Endothelial cell of umbilical vein (primary cell): ENCODE measurements at regions not wholly inside any gene's neighbourhood (a gene's known extent, or its start where the extent isn't known, plus 50 kb on each side); places are given as distances from the start of the nearest gene placed in this dataset.

Experiments used
- BruUV-seq: library from RNA; stranded (reverse); fragments of 400-500 nt; replicated peaks from 2 replicates; lab custom pipeline; 2021; lab: Mats Ljungman, UMichigan
- CTCF ChIA-PET: fragments of 300-600, 350-600 bp; sonication (Branson Sonifier 250); formaldehyde crosslinking; loops from one replicate; lab custom pipeline; 2021; ENCODE audit warnings: antibody characterized with exemption, inconsistent platforms; lab: Charles Lee
- POLR2A ChIA-PET: fragments of 300-600, 350-600 bp; sonication (Branson Sonifier 250); formaldehyde crosslinking; loops from one replicate; lab custom pipeline; 2021; ENCODE audit warnings: antibody characterized with exemption, inconsistent platforms; lab: Charles Lee
- DNase-seq: peaks from one replicate; pipeline ENCODE4 v3.0.0-alpha.2; 2011; ENCODE audit warnings: low read depth, low spot score
- FAIRE-seq: peaks from 2 replicates; lab custom pipeline; 2011; peaks lifted over from hg19 to GRCh38; lab: Jason Lieb, UNC
- H2AFZ ChIP-seq: 2 replicates; pipeline ENCODE4 v1.6.0; 2012; ENCODE audit warnings: low read depth, low read length, control low read depth, inconsistent platforms
- H3K27ac ChIP-seq: 2 replicates; pipeline ENCODE4 v1.5.1; 2011; ENCODE audit warnings: low read depth, mild to moderate bottlenecking, control low read depth, low read length, moderate library complexity; ENCODE audit not compliant: insufficient read depth
- H3K27me3 ChIP-seq, 2 experiments: 2 replicates each; pipeline versions ENCODE4 v1.6.0 to v1.6.1; 2011; ENCODE audit warnings: low read length in 2 of 2, mixed read lengths in 1 of 2; ENCODE audit not compliant: control insufficient read depth in 2 of 2, insufficient read depth in 2 of 2
- H3K36me3 ChIP-seq, 2 experiments: 2 replicates in 1 of 2; 3 replicates in 1 of 2; pipeline ENCODE4 v1.5.1; 2011; ENCODE audit warnings: low read length in 2 of 2, mild to moderate bottlenecking in 1 of 2, moderate library complexity in 1 of 2; ENCODE audit not compliant: control insufficient read depth in 2 of 2, insufficient read depth in 2 of 2; ENCODE audit errors: extremely low read depth in 1 of 2
- H3K4me1 ChIP-seq: 3 replicates; pipeline ENCODE4 v1.5.1; 2011; ENCODE audit warnings: mild to moderate bottlenecking, low read length; ENCODE audit not compliant: control insufficient read depth, insufficient read depth; ENCODE audit errors: extremely low read depth
- H3K4me2 ChIP-seq: 2 replicates; pipeline ENCODE4 v1.6.1; 2011; ENCODE audit warnings: low read length, control low read depth, mixed read lengths; ENCODE audit not compliant: insufficient read depth
- H3K4me3 ChIP-seq, 3 experiments: fragments of 200-600 bp in 1 of 3; sonication (generic), shearing (Covaris generic) in 1 of 3; replicated peaks in 1 of 3; 2 replicates each; pipeline ENCODE4 v1.5.1; 2011 to 2016; ENCODE audit warnings: control low read depth in 3 of 3, low read length in 3 of 3, mild to moderate bottlenecking in 2 of 3, inconsistent platforms in 1 of 3, low read depth in 1 of 3, moderate library complexity in 1 of 3; ENCODE audit not compliant: insufficient read depth in 1 of 3
- H3K79me2 ChIP-seq: 2 replicates; pipeline ENCODE4 v1.6.0; 2012; ENCODE audit warnings: low read length, inconsistent platforms; ENCODE audit not compliant: control insufficient read depth, insufficient read depth
- H3K9ac ChIP-seq: replicated peaks from 2 replicates; pipeline ENCODE3; 2011; ENCODE audit warnings: low read length, control low read depth; ENCODE audit not compliant: insufficient read depth; ENCODE audit errors: extremely low read depth
- H3K9me1 ChIP-seq: replicated peaks from 3 replicates; pipeline ENCODE4 v1.6.0; 2011; ENCODE audit warnings: mild to moderate bottlenecking, low read length; ENCODE audit not compliant: control insufficient read depth, insufficient read depth; ENCODE audit errors: extremely low read depth
- H3K9me3 ChIP-seq: replicated peaks from 2 replicates; pipeline ENCODE4 v1.5.1; 2012; ENCODE audit warnings: low read length, inconsistent platforms; ENCODE audit not compliant: control insufficient read depth, insufficient read depth
- H4K20me1 ChIP-seq: replicated peaks from 2 replicates; pipeline ENCODE3; 2011; ENCODE audit warnings: mild to moderate bottlenecking, low read length; ENCODE audit not compliant: control insufficient read depth, insufficient read depth; ENCODE audit errors: extremely low read depth
- CTCF ChIP-seq, 2 donors: IDR thresholded peaks; 1 replicate in 1 of 2; 2 replicates in 1 of 2; pipeline ENCODE4 v1.5.1; 2011; ENCODE audit warnings: low read length in 2 of 2, mild to moderate bottlenecking in 2 of 2, moderate library complexity in 2 of 2, control low read depth in 1 of 2, inconsistent platforms in 1 of 2, low read depth in 1 of 2; ENCODE audit not compliant: insufficient read depth in 1 of 2; ENCODE audit errors: extremely low read depth in 1 of 2
- EZH2 ChIP-seq: IDR thresholded peaks from 2 replicates; pipeline ENCODE4 v1.6.1; 2012; ENCODE audit warnings: borderline replicate concordance, low read depth, mild to moderate bottlenecking, moderate library complexity, low read length, inconsistent platforms; ENCODE audit not compliant: severe bottlenecking
- FOS ChIP-seq: IDR thresholded peaks from 2 replicates; pipeline ENCODE4 v1.6.1; 2011; ENCODE audit warnings: mild to moderate bottlenecking, low read length, moderate library complexity, borderline replicate concordance; ENCODE audit not compliant: insufficient read depth
- GATA2 ChIP-seq: IDR thresholded peaks from 2 replicates; pipeline ENCODE4 v1.7.0; 2011; ENCODE audit warnings: low read depth, mild to moderate bottlenecking, moderate library complexity, mixed read lengths, low read length; ENCODE audit not compliant: insufficient read length, insufficient read depth
- JUN ChIP-seq: IDR thresholded peaks from 2 replicates; pipeline ENCODE4 v1.6.1; 2011; ENCODE audit warnings: borderline replicate concordance, low read depth; ENCODE audit not compliant: insufficient read length, insufficient read depth
- MAX ChIP-seq: IDR thresholded peaks from 2 replicates; pipeline ENCODE4 v1.6.1; 2011; ENCODE audit not compliant: insufficient read depth, insufficient read length
- MYC ChIP-seq: IDR thresholded peaks from one replicate; pipeline ENCODE4 v1.6.1; 2011; ENCODE audit warnings: mild to moderate bottlenecking, low read depth, low read length
- POLR2A ChIP-seq: IDR thresholded peaks from 2 replicates; pipeline ENCODE4 v1.6.1; 2012; ENCODE audit warnings: low read depth, mild to moderate bottlenecking, control low read depth, low read length
- POLR2AphosphoS5 ChIP-seq: IDR thresholded peaks from 2 replicates; pipeline ENCODE4 v1.6.1; 2012; ENCODE audit warnings: low read depth, mild to moderate bottlenecking, control low read depth, low read length, moderate library complexity; ENCODE audit not compliant: insufficient read depth
- dilution Hi-C: fragments of 300-500 bp; cut with MboI; formaldehyde crosslinking; loops from one replicate; pipeline ENCODE4 v1.15.0; 2019; ENCODE audit warnings: low sequenced_read_pairs; ENCODE audit not compliant: extremely low pct_ligation_motif_present
- intact Hi-C: fragments of 100-400 bp; cut with micrococcal nuclease; formaldehyde crosslinking; loops from one replicate; pipeline ENCODE4 v1.10.0; 2022

DNA sequence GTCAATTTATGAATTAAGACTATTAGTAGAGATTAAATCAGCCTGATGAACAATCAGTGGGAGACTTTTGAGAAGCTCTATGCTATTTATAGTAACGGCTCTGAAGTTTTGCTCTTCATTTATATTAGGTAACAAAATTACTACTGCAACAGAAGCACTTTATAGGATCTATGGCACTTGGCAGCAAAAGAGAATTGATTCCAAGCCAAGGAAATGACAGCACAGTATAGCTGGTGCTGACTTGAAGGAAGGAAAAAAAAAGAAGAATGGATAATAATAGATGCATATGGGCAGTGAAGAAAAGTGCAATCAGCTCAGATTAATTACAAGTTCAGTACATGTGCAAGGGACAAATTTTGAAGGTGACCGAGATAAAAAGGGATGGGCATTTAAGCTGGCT, 228.2 kb upstream of the PPFIA2 start:
- Histone ChIP-seq H3K27ac (no peak overlapping the region), H2AFZ (no peak overlapping the region), H3K9me1 (no peaks in the 10 kb centered on the region), H3K4me1 (no peaks in the 10 kb centered on the region), H3K27me3 (no peaks in the 10 kb centered on the region), H3K36me3 (no peaks in the 10 kb centered on the region), H3K4me2 (no peak overlapping the region), H3K4me3 (no peak overlapping the region), H3K9ac (no peak overlapping the region), H3K9me3 (no peaks in the 10 kb centered on the region), H3K79me2 (no peaks in the 10 kb centered on the region), H4K20me1 (no peaks in the 10 kb centered on the region)
- intact Hi-C loops (no loop called here), dilution Hi-C loops (no loop called here)
- TF ChIP-seq GATA2: no peak
- TF ChIP-seq JUN: no peak
- TF ChIP-seq FOS: no peak
- no peak for TF ChIP-seq POLR2AphosphoS5
- TF ChIP-seq EZH2: no peak
- no peak for TF ChIP-seq MYC
- TF ChIP-seq POLR2A: no peak
- DNase-seq: no peak
- no peak for FAIRE-seq
- BruUV-seq: no TSS peak
- CTCF ChIA-PET: no interaction called here
- POLR2A ChIA-PET: no interaction called here

- Histone ChIP-seq H3K4me2 (no peak overlapping the region), H2AFZ (no peak overlapping the region), H3K27me3 (no peaks in the 10 kb centered on the region), H3K9me1 (no peaks in the 10 kb centered on the region), H3K9ac (no peak overlapping the region), H4K20me1 (no peaks in the 10 kb centered on the region), H3K4me1 (no peaks in the 10 kb centered on the region), H3K27ac (no peak overlapping the region), H3K36me3 (no peaks in the 10 kb centered on the region), H3K9me3 (no peaks in the 10 kb centered on the region), H3K79me2 (no peaks in the 10 kb centered on the region), H3K4me3 (no peak overlapping the region)
- DNase-seq: no peak
- CTCF ChIA-PET: no interaction called here
- dilution Hi-C loops (no loop called here), intact Hi-C loops (no loop called here)
- BruUV-seq: no TSS peak
- POLR2A ChIA-PET: no interaction called here
- no peak for FAIRE-seq
- no peak for TF ChIP-seq POLR2AphosphoS5
- no peak for TF ChIP-seq JUN
- no peak for TF ChIP-seq CTCF (IDR thresholded peaks at IDR 0.05; ENCODE audit: extremely low read depth in 1 of 2, insufficient read depth in 1 of 2, low read depth in 1 of 2, low read length in 2 of 2)
- no peak for TF ChIP-seq MYC
- no peak for TF ChIP-seq MAX
- no peak for TF ChIP-seq POLR2A
Measured at GRCh38 chr12:81976661-81977060, 217.5 kb upstream of the PPFIA2 start.
